Astrocyte of the cerebellum (primary cell): ENCODE measurements at regions not wholly inside any gene's neighbourhood (a gene's known extent, or its start where the extent isn't known, plus 50 kb on each side); places are given as distances from the start of the nearest gene placed in this dataset.
"Not testable (repeated sequence)": the region's sequence is repeated elsewhere in the genome, so short reads cannot be mapped to it uniquely, and the experiment has no call there.

ENCODE experiments used
- DNase-seq: peaks from one replicate; pipeline ENCODE4 v3.0.0-alpha.2; 2011; ENCODE audit warnings: low read depth
- H3K4me3 ChIP-seq: 2 replicates; pipeline ENCODE4 v1.5.1; 2011; ENCODE audit warnings: mild to moderate bottlenecking, low read depth, low read length, moderate library complexity
- in situ Hi-C: cut with HindIII; loops from 2 replicates; pipeline ENCODE4 v1.10.0; 2017; ENCODE audit warnings: low sequenced_read_pairs
- TF ChIP-seq, protein P1 (sequence below): IDR thresholded peaks from 2 replicates; pipeline ENCODE4 v1.5.1; 2012; ENCODE audit warnings: low read length, low read depth, moderate library complexity, mild to moderate bottlenecking; ENCODE audit errors: missing control alignments

DNA sequence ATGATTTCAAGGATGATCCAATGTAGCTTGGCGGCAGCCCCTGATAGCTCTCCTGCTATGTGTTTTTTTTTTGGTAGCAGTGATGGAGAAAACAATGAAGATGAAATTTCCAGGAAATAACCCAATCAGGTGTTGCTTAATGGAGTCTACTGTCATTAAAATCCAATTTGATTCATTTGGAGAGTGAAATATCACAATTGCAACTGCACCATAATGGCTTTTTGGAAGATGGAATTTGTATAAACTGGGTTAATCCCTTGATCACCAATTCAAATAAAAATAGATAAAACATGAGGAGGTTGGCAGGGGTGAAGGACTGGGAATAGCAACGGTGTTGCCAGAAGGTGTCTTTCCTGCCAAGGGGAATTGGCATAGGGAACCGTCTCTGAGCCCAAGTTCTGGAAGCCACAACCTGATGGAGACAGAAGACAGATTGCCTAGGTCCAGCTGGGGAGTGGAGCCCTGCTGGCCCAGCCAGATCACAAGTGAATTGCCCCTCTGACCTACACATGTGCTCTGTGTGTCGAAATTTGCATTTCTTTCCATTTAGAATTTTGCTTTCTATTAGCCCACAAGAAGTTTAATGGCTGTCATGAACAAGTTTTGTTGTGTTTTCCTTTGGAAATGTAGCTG, 170.3 kb upstream of the SPRED2 start:
- in situ Hi-C loops: no loop called here
- TF ChIP-seq, protein P1, sequence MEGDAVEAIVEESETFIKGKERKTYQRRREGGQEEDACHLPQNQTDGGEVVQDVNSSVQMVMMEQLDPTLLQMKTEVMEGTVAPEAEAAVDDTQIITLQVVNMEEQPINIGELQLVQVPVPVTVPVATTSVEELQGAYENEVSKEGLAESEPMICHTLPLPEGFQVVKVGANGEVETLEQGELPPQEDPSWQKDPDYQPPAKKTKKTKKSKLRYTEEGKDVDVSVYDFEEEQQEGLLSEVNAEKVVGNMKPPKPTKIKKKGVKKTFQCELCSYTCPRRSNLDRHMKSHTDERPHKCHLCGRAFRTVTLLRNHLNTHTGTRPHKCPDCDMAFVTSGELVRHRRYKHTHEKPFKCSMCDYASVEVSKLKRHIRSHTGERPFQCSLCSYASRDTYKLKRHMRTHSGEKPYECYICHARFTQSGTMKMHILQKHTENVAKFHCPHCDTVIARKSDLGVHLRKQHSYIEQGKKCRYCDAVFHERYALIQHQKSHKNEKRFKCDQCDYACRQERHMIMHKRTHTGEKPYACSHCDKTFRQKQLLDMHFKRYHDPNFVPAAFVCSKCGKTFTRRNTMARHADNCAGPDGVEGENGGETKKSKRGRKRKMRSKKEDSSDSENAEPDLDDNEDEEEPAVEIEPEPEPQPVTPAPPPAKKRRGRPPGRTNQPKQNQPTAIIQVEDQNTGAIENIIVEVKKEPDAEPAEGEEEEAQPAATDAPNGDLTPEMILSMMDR: no peak
- no peak for DNase-seq
- no peak overlapping the region for H3K4me3 ChIP-seq

DNA sequence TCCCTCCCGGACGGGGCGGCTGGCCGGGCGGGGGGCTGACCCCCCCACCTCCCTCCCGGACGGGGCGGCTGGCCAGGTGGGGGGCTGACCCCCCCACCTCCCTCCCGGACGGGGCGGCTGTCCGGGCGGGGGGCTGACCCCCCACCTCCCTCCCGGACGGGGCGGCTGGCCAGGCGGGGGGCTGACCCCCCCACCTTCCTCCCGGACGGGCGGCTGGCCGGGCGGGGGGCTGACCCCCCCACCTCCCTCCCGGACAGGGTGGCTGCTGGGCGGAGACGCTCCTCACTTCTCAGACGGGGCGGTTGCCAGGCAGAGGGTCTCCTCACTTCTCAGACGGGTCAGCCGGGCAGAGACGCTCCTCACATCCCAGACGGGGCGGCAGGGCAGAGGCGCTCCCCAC, 168.5 kb upstream of the SPRED2 start:
- in situ Hi-C loops, H3K4me3 ChIP-seq, DNase-seq: not testable (repeated sequence)

DNA sequence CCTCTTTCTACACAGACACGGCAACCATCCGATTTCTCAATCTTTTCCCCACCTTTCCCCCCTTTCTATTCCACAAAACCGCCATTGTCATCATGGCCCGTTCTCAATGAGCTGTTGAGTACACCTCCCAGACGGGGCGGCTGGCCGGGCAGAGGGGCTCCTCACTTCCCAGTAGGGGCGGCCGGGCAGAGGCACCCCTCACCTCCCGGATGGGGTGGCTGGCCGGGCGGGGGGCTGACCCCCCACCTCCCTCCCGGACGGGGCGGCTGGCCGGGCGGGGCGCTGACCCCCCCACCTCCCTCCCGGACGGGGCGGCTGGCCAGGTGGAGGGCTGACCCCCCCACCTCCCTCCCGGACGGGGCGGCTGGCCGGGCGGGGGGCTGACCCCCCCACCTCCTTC, 168.0 kb upstream of the SPRED2 start:
- DNase-seq, H3K4me3 ChIP-seq, in situ Hi-C loops: not testable (repeated sequence)

DNA sequence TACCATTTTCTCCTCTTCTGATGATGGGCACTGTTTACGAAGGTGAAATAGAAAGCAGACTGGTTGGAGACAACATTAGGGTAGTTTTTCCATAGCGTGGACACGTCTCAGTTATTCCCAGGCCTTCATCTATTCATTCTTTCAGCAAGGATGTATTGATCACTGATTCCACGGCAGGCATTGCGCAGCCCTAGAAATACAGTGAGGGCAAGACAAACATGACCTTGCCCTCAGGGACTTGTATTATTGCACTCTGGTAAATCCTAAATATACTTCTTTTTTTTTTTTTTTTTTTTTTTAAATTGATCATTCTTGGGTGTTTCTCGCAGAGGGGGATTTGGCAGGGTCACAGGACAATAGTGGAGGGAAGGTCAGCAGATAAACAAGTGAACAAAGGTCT, 167.3 kb upstream of the SPRED2 start:
- no peak overlapping the region for H3K4me3 ChIP-seq
- in situ Hi-C loops: no loop called here
- DNase-seq: no peak
- TF ChIP-seq, protein P1: no peak

DNA sequence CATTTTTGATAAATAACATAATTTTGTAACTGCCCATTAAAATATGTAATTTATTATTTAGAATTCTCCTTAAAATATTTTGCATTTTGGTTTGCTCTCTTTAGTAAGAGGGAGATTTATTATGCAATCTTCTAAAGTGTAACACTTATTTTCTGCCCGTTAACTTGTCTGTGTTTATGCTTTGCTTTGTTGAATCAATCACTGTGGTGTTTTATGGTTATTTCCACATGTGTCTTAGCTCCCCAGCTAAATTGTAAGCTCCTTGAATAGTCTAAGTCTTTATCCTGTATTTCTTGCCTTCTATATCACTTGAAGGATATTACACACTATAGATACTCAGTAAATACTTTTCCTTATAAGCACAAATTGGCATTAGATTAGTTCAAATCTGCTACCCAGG, 166.6 kb upstream of the SPRED2 start:
- DNase-seq: no peak
- TF ChIP-seq, protein P1: no peak
- in situ Hi-C loops: no loop called here
- no peak overlapping the region for H3K4me3 ChIP-seq

DNA sequence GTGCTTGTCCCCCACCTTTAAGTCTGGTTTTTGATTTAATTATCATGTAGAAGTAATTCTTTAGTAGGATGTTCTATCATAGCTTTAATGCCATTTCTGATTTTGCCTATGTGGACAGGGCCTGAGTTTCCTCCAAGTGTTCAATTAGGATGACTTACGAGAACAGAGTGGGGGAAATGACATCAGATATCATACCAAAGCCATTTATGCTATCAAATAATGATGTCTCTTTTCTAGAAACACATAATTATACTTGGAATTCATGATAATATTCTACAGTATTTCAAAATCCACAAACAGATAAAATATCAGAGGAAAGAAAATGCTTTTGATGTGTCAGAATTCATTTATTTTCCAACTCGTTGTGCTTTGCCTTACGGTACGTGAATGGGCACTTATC, 165.9 kb upstream of the SPRED2 start:
- in situ Hi-C loops: no loop called here
- DNase-seq: no peak
- TF ChIP-seq, protein P1: no peak
- H3K4me3 ChIP-seq: no peak overlapping the region

DNA sequence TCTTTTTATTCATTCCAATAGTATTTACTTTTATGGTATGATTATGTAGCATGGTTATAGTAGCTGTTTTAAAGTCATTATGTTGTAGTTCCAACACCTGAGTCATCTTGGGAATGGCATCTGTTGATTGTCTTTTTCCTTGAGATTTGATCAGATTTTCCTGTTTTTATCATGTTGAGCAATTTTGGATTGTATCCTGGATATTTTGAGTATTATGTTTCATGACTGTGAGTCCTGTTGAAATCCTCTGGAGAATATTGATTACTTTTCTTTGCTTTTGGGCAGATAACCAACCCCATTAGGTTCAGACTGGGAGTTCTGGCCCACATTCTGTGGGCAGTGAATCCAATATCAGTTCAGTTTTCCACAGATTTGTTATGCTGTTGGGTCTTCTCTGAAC, 163.2 kb upstream of the SPRED2 start:
- H3K4me3 ChIP-seq: no peak overlapping the region
- in situ Hi-C loops: no loop called here
- DNase-seq: no peak
- TF ChIP-seq, protein P1: no peak

DNA sequence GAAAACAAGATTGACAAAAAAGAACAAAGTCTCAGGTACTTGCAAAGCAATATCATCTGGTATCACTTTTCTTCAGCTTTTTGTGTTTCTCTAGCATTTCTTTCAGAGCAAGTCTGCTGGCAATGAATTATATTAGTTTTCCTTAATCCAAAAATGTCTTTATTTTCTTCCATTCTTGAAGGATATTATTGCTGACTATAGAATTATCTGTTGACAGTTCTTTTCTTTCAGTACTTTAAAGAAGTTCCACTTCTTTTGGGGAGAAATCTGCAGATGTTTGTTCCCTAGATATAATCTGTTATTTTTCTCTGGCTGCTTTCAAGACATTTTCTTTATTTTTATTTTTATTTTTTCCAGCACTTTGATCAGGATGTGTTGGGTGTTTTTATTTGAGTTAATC, 161.8 kb upstream of the SPRED2 start:
- no peak for DNase-seq
- in situ Hi-C loops: no loop called here
- TF ChIP-seq, protein P1: no peak
- H3K4me3 ChIP-seq: no peak overlapping the region
